HG03439 (cell line): ENCODE measurements at regions not wholly inside any gene's neighbourhood (a gene's known extent, or its start where the extent isn't known, plus 50 kb on each side); places are given as distances from the start of the nearest gene placed in this dataset.
A peak's percentile ranks its signal among the peaks of the same experiment; 100 is the strongest.
"Not testable (repeated sequence)": the region's sequence is repeated elsewhere in the genome, so short reads cannot be mapped to it uniquely, and the experiment has no call there.

Experiments used
- ATAC-seq: cut with Tn5 transposase; IDR thresholded peaks from one replicate; pipeline ENCODE4 v1.9.1; 2021; ENCODE audit warnings: mild to moderate bottlenecking, moderate library complexity; ENCODE audit not compliant: unreplicated experiment

GRCh38 chr5:87042554-87042953 is 225.1 kb upstream of the RASA1 start:
- ATAC-seq = no peak

- ATAC-seq = no peak
Measured at GRCh38 chr5:87048156-87048555, 219.5 kb upstream of the RASA1 start.

GRCh38 chr5:87049012-87049411 is 218.7 kb upstream of the RASA1 start:
- ATAC-seq = not testable (repeated sequence)

GRCh38 chr5:87051502-87052113 is 216.1 kb upstream of the RASA1 start:
- no peak for ATAC-seq

- no peak for ATAC-seq
Measured at GRCh38 chr5:87053146-87053545, 214.5 kb upstream of the RASA1 start.

GRCh38 chr5:87054821-87055220 is 212.9 kb upstream of the RASA1 start:
- ATAC-seq = no peak

- ATAC-seq = no peak
Measured at GRCh38 chr5:87061046-87061445, 206.6 kb upstream of the RASA1 start.

GRCh38 chr5:87069311-87069710 is 198.4 kb upstream of the RASA1 start:
- ATAC-seq = no peak

GRCh38 chr5:87069974-87070608 is 197.6 kb upstream of the RASA1 start:
- ATAC-seq = peak; percentile 74

- no peak for ATAC-seq
Measured at GRCh38 chr5:87074072-87074471, 193.6 kb upstream of the RASA1 start.

- ATAC-seq = peak; percentile 73
Measured at GRCh38 chr5:87074934-87075541, 192.6 kb upstream of the RASA1 start.

GRCh38 chr5:87076411-87076810 is 191.3 kb upstream of the RASA1 start:
- ATAC-seq = no peak

GRCh38 chr5:87076931-87077330 is 190.8 kb upstream of the RASA1 start:
- no peak for ATAC-seq

GRCh38 chr5:87079219-87079618 is 188.5 kb upstream of the RASA1 start:
- ATAC-seq = no peak

- ATAC-seq = peak; percentile 6
Measured at GRCh38 chr5:87081016-87081415, 186.7 kb upstream of the RASA1 start.

GRCh38 chr5:87081511-87082372 is 185.9 kb upstream of the RASA1 start:
- ATAC-seq = peak; percentile 89

GRCh38 chr5:87094347-87094746 is 173.3 kb upstream of the RASA1 start:
- no peak for ATAC-seq

GRCh38 chr5:87094833-87095232 is 172.8 kb upstream of the RASA1 start:
- no peak for ATAC-seq

GRCh38 chr5:87095787-87096186 is 171.9 kb upstream of the RASA1 start:
- no peak for ATAC-seq

GRCh38 chr5:87097664-87098063 is 170.0 kb upstream of the RASA1 start:
- no peak for ATAC-seq

- ATAC-seq = no peak
Measured at GRCh38 chr5:87099291-87099839, 168.3 kb upstream of the RASA1 start.
